NCI-H1105 (cell line): ENCODE measurements at regions not wholly inside any gene's neighbourhood (a gene's known extent, or its start where the extent isn't known, plus 50 kb on each side); places are given as distances from the start of the nearest gene placed in this dataset.

Experiments used
- DNase-seq: peaks from one replicate; lab custom pipeline; 2025; lab: John Stamatoyannopoulos, UW

GRCh38 chr16:18055411-18055916, 281.1 kb downstream of the NPIPA8 start:
- DNase-seq: no peak

- no peak for DNase-seq
These were observed 285.8 kb downstream of the NPIPA8 start for GRCh38 chr16:18050777-18051176.

GRCh38 chr16:18050234-18050633, 286.3 kb downstream of the NPIPA8 start:
- no peak for DNase-seq

- no peak for DNase-seq
These were observed 286.9 kb downstream of the NPIPA8 start for GRCh38 chr16:18049547-18050133.

GRCh38 chr16:18048853-18049546, 287.5 kb downstream of the NPIPA8 start:
- no peak for DNase-seq

- no peak for DNase-seq
These were observed 288.8 kb downstream of the NPIPA8 start for GRCh38 chr16:18047761-18048160.

GRCh38 chr16:18045356-18045755, 291.2 kb downstream of the NPIPA8 start:
- DNase-seq: no peak

- DNase-seq: no peak
These were observed 294.4 kb downstream of the NPIPA8 start for GRCh38 chr16:18041864-18042834.

GRCh38 chr16:18039931-18040330, 296.6 kb downstream of the NPIPA8 start:
- no peak for DNase-seq

GRCh38 chr16:18037051-18037450, 299.5 kb downstream of the NPIPA8 start:
- DNase-seq: no peak

- no peak for DNase-seq
These were observed 311.9 kb downstream of the NPIPA8 start for GRCh38 chr16:18024611-18025010.

- no peak for DNase-seq
These were observed 318.2 kb downstream of the NPIPA8 start for GRCh38 chr16:18018376-18018775.

GRCh38 chr16:18013863-18014262, 322.7 kb downstream of the NPIPA8 start:
- DNase-seq: no peak

GRCh38 chr16:18008356-18008755, 328.2 kb downstream of the NPIPA8 start:
- no peak for DNase-seq

- no peak for DNase-seq
These were observed 333.5 kb downstream of the NPIPA8 start for GRCh38 chr16:18003033-18003432.

- DNase-seq: no peak
These were observed 337.5 kb downstream of the NPIPA8 start for GRCh38 chr16:17998996-17999395.

- no peak for DNase-seq
These were observed 338.0 kb downstream of the NPIPA8 start for GRCh38 chr16:17998550-17998949.

GRCh38 chr16:17994027-17994426, 342.5 kb downstream of the NPIPA8 start:
- DNase-seq: no peak

- DNase-seq: no peak
These were observed 344.1 kb downstream of the NPIPA8 start for GRCh38 chr16:17992416-17992815.

GRCh38 chr16:17989255-17989654, 347.3 kb downstream of the NPIPA8 start:
- DNase-seq: no peak

- no peak for DNase-seq
These were observed 347.7 kb downstream of the NPIPA8 start for GRCh38 chr16:17988839-17989238.

- no peak for DNase-seq
These were observed 349.5 kb downstream of the NPIPA8 start for GRCh38 chr16:17986991-17987390.

GRCh38 chr16:17984810-17985209, 351.7 kb downstream of the NPIPA8 start:
- DNase-seq: no peak
